OCI-LY7 (cell line): ENCODE measurements at regions not wholly inside any gene's neighbourhood (a gene's known extent, or its start where the extent isn't known, plus 50 kb on each side); places are given as distances from the start of the nearest gene placed in this dataset.

Experiments
- BruUV-seq: library from RNA; stranded (reverse); fragments of 400-500 nt; replicated peaks from 2 replicates; lab custom pipeline; 2021; lab: Mats Ljungman, UMichigan
- CTCF ChIA-PET: fragments of 300-600 bp; sonication (Branson Sonifier 250); formaldehyde crosslinking; loops from one replicate; lab custom pipeline; 2022; ENCODE audit warnings: antibody characterized with exemption; ENCODE audit not compliant: unreplicated experiment; lab: Charles Lee
- POLR2A ChIA-PET: fragments of 300-600 bp; sonication (Branson Sonifier 250); formaldehyde crosslinking; loops from one replicate; lab custom pipeline; 2022; ENCODE audit warnings: antibody characterized with exemption; lab: Charles Lee
- DNase-seq: peaks from one replicate; pipeline ENCODE4 v3.0.0-alpha.2; 2015; ENCODE audit warnings: low spot score
- H2AFZ ChIP-seq: fragments of 200-600 bp; sonication (generic), shearing (Covaris generic); 2 replicates; pipeline ENCODE4 v1.6.1; 2014; ENCODE audit warnings: mild to moderate bottlenecking, antibody characterized with exemption, low read length, moderate library complexity
- H3K27ac ChIP-seq: fragments of 200-600 bp; sonication (generic); 2 replicates; pipeline ENCODE4 v1.5.1; 2014; ENCODE audit warnings: mixed run types, low read depth, mild to moderate bottlenecking, moderate library complexity, low read length, inconsistent platforms; ENCODE audit not compliant: poor library complexity, severe bottlenecking
- H3K36me3 ChIP-seq: fragments of 200-600 bp; sonication (generic); 2 replicates; pipeline ENCODE4 v1.6.1; 2014; ENCODE audit warnings: mild to moderate bottlenecking, antibody characterized with exemption, low read length, moderate library complexity, mixed read lengths; ENCODE audit not compliant: insufficient read depth
- H3K4me1 ChIP-seq: fragments of 200-600 bp; sonication (generic); 2 replicates; pipeline ENCODE4 v1.5.1; 2014; ENCODE audit warnings: mild to moderate bottlenecking, low read length; ENCODE audit not compliant: insufficient read depth, poor library complexity, severe bottlenecking
- H3K4me2 ChIP-seq: fragments of 200-600 bp; sonication (generic); 2 replicates; pipeline ENCODE4 v1.6.1; 2014; ENCODE audit warnings: mild to moderate bottlenecking, low read length
- H3K4me3 ChIP-seq: fragments of 200-600 bp; sonication (generic); 2 replicates; pipeline ENCODE4 v1.5.1; 2014; ENCODE audit warnings: mild to moderate bottlenecking, low read depth, low read length; ENCODE audit not compliant: poor library complexity, severe bottlenecking
- H3K79me2 ChIP-seq: fragments of 200-600 bp; sonication (generic); 2 replicates; pipeline ENCODE4 v1.6.1; 2016; ENCODE audit warnings: low read depth, mild to moderate bottlenecking, low read length, moderate library complexity, mixed read lengths; ENCODE audit not compliant: insufficient read depth
- H3K9me2 ChIP-seq: fragments of 200-600 bp; sonication (generic); 2 replicates; pipeline ENCODE4 v1.6.1; 2016; ENCODE audit warnings: mild to moderate bottlenecking, low read length, mixed read lengths; ENCODE audit not compliant: insufficient read depth
- H3K9me3 ChIP-seq: fragments of 200-600 bp; sonication (generic); 2 replicates; pipeline ENCODE4 v1.6.1; 2014; ENCODE audit warnings: mild to moderate bottlenecking, mixed run types, low read length, mixed read lengths
- H4K20me1 ChIP-seq: fragments of 200-600 bp; sonication (generic); 2 replicates; pipeline ENCODE4 v1.6.1; 2014; ENCODE audit warnings: mild to moderate bottlenecking, antibody characterized with exemption, low read length, moderate library complexity, mixed read lengths; ENCODE audit not compliant: insufficient read depth
- CTCF ChIP-seq: fragments of 200-600 bp; sonication (generic); conservative IDR thresholded peaks from 2 replicates; pipeline ENCODE4 v1.5.1; 2014; ENCODE audit warnings: mild to moderate bottlenecking, antibody characterized with exemption, low read length, moderate library complexity, mixed read lengths
- EZH2phosphoT487 ChIP-seq: fragments of 200-600 bp; sonication (generic); IDR thresholded peaks from 2 replicates; pipeline ENCODE4 v1.6.1; 2018; ENCODE audit warnings: low read depth, borderline replicate concordance, mild to moderate bottlenecking, mixed run types, antibody characterized with exemption, low read length, moderate library complexity, mixed read lengths
- intact Hi-C: fragments of 100-400 bp; cut with micrococcal nuclease; formaldehyde crosslinking; loops from one replicate; pipeline ENCODE4 v1.10.0; 2022; ENCODE audit not compliant: unreplicated experiment

- Histone ChIP-seq H3K4me2 (no peak overlapping the region), H3K4me1 (no peaks in the 10 kb centered on the region), H3K9me2 (no peaks in the 10 kb centered on the region), H4K20me1 (no peaks in the 10 kb centered on the region), H2AFZ (no peak overlapping the region), H3K36me3 (no peaks in the 10 kb centered on the region), H3K79me2 (no peaks in the 10 kb centered on the region), H3K9me3 (no peaks in the 10 kb centered on the region), H3K4me3 (no peak overlapping the region), H3K27ac (no peak overlapping the region)
- BruUV-seq: no TSS peak
- TF ChIP-seq CTCF: no peak
- TF ChIP-seq EZH2phosphoT487: no peak
- intact Hi-C loops: no loop called here
- DNase-seq: no peak
- ChIA-PET CTCF (no interaction called here), POLR2A (no interaction called here)
These were observed 240.5 kb downstream of the LTN1 start for GRCh38 chr21:28752131-28752530.

- ChIA-PET POLR2A (interaction anchor here (1.2 to 1.8 kb wide), 2 partner anchors 12 to 16 kb away, joined by 3 to 4 read pairs; no protein-coding TSS in a partner anchor), CTCF (no interaction called here)
- H3K9me3 ChIP-seq: no peaks in the 10 kb centered on the region
- H3K9me2 ChIP-seq: no peaks in the 10 kb centered on the region
- no peak for DNase-seq
- H3K27ac ChIP-seq: no peak overlapping the region
- H3K4me1 ChIP-seq: no peaks in the 10 kb centered on the region
- intact Hi-C loops: no loop called here
- H2AFZ ChIP-seq: no peak overlapping the region
- no peaks in the 10 kb centered on the region for H3K79me2 ChIP-seq
- TF ChIP-seq EZH2phosphoT487 (no peak), CTCF (no peak)
- H3K36me3 ChIP-seq: no peaks in the 10 kb centered on the region
- no peaks in the 10 kb centered on the region for H4K20me1 ChIP-seq
- no peak overlapping the region for H3K4me2 ChIP-seq
- no peak overlapping the region for H3K4me3 ChIP-seq
- no TSS peak for BruUV-seq
These were observed 241.5 kb downstream of the LTN1 start for GRCh38 chr21:28751176-28751575.

GRCh38 chr21:28750565-28750964 lies 242.1 kb downstream of the LTN1 start:
- Histone ChIP-seq H3K4me1 (peaks cover under 1% of the 10 kb centered on the region), H2AFZ (no peak overlapping the region), H3K9me2 (no peaks in the 10 kb centered on the region), H4K20me1 (no peaks in the 10 kb centered on the region), H3K9me3 (no peaks in the 10 kb centered on the region), H3K27ac (no peak overlapping the region), H3K79me2 (no peaks in the 10 kb centered on the region), H3K36me3 (no peaks in the 10 kb centered on the region), H3K4me2 (no peak overlapping the region), H3K4me3 (no peak overlapping the region)
- intact Hi-C loops: no loop called here
- TF ChIP-seq EZH2phosphoT487 (no peak), CTCF (no peak)
- DNase-seq: no peak
- no TSS peak for BruUV-seq
- ChIA-PET CTCF (no interaction called here), POLR2A (interaction anchor here (0.8 to 1.8 kb wide), 3 partner anchors 13 to 68 kb away, joined by 3 to 4 read pairs (median 3); no protein-coding TSS in a partner anchor)
